ENCODE measurements at regions not wholly inside any gene's neighbourhood (a gene's known extent, or its start where the extent isn't known, plus 50 kb on each side); places are given as distances from the start of the nearest gene placed in this dataset.
"Not testable (repeated sequence)": the region's sequence is repeated elsewhere in the genome, so short reads cannot be mapped to it uniquely, and the experiment has no call there.

DNA sequence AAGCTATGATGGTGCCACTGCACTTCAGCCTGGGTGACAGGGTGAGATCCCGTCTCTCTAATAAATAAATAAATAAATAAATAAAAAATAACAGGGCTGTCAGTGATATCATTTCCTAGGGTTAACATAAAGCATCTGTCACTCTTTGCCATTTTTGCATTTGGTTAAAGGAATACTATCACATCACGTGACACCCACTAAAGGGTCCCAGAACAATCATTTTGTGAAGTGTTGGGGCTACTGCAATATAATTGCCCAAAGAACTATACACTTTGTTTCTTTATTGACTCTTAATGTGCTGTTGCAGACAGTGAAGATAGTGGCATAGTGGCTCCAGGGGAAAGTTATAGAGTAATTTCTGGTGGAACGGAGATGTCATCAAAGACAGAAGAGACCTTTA, 176.5 kb upstream of the MMS22L start:
- no peak for DNase-seq

DNA sequence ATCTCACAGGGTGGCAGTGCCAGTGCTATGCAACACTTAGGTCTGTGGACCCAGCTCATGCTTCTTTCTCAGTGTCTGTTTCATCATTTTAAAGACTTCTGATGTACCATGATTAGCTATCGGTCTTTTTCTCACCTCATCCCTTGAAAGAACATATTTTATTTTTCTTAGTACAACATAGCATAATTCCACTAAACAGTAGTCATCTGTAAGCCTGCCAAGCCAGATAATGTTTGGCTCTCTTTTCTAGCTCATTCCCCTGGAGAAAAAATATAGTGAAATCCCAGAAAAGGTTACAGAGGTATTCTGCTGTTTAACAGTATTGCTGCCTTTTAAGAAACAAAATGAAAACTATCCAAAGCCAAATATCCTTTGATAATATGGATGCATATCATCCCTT, 177.0 kb upstream of the MMS22L start:
- DNase-seq: no peak

DNA sequence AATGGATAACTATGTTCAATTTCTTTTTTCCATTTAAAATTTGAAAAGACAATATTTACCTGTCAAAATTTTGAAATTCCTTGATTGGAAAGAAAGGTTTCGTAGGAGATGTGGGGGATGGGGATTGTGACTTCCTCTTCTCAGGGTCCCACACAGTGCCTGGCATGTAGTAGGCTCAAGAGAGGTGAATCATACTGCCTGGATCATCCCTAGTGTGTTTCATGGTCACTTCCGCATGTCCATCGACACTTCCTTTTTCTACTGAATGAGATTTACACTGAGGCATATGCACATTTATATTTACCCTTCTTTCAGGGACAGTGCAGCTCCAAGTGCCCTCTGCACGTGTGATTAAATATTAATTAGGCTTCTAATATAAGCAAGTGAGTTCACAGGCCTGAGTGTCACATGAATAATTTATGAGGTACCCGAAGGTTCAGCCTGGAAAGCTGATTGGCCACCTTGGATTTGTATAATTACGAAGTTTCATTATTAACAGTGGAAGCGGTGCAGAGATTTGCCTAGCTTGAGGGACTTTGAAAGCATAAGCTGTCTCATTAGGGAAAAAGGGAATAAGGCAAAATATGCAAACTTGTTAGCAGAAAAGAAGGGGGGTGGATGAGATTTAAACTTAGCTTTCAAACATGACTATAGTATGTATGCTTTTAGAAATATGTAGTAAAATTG, 177.5 kb upstream of the MMS22L start:
- no peak for DNase-seq

DNA sequence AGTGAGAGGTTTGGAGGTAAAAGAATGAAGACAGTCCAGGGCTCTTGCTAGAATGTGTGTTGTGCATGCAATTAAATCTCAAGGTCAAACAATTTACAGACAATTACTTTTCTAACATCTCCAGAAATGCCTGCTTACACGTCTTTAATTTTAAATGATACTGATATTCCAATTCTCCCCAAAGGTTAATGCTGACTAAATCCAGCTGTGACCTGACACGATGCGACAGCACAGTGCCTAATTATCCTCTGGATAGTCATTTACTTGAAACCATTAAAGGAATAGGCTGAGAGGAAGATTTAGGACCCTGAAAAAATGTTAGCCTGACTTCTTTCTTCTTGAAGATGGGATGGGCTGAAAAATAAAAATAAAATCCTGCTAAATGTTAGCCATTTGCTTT, 178.2 kb upstream of the MMS22L start:
- no peak for DNase-seq

DNA sequence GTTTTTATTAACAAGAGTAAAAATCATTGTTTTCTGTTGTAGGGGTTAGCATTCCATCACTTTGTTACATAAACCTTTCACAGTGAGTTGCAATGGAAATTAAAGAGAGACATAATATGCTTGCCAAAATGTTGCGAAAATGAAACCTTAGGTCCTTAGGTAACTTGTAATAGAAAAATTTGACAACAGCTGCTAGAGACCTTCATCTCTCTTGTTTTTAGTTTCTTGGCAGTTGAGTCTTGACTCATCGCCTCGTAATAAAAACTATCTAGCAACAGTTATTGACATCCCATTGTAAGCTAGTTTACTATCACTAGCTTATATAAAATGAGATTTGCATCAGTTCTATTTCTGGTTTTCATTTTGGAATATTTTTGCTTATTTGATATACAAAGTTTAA, 179.0 kb upstream of the MMS22L start:
- DNase-seq: peak; percentile 22

DNA sequence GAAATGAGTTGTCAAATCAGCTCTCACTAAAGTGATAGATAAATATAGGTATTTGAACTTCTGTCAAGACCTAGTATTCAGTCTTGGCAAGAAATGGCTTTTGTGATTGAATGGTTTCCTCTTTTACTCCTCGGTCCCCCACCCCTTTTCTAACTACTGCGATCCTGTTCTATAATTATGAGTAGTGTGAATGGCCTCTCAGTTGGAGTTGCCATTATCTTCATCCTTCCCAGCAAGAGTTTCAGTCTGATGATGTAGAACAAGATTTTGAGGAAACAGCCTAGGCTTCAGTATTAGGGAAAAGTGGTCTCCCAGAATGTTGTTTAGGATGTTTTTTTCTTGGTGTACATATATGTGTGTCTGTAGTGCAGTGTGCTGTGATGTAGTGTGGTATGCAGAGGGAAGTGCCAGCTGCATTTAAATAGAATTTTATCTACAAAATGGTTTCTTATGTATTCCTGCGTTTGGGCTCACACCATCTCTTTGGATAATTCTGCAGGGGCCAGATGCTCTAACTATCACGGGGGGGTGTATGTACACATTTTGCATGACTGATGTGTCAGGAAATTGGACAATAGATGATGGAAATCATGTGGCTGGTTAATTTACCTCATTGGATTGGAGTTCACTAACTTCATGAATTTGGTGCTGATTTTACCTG, 180.1 kb upstream of the MMS22L start:
- DNase-seq: no peak

DNA sequence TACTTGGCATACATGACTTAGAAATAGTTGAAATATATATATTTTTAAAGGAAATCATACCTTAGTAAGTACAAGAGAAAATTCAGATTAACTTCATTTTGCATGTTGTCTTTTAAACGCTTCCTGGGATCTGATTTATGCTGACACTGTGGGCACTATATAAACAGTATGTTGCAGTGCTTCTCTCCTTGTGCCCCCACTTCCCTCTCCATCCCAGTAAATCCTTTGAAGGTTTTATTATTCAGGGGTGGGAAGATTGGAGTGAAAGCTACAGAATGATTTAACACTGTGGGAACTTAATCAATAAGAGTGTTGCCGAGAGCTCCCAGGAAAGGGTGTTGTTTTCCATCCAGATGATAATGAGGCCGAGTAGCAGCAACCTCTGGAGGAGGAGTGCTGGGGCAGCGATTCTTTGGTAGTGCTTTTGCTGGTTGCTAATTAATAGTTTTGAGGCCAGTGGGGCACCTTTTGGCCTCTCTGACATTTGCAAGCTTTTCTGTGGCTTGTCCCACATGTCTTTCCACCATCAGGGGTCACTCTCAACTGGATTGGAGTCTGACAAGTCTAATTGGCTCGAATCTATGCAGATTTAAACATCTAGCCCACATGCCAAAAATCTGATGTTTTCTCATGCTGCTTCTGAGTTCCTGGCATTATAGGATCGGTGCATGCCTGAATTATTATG, 183.0 kb upstream of the MMS22L start:
- peak; percentile 61 for DNase-seq

DNA sequence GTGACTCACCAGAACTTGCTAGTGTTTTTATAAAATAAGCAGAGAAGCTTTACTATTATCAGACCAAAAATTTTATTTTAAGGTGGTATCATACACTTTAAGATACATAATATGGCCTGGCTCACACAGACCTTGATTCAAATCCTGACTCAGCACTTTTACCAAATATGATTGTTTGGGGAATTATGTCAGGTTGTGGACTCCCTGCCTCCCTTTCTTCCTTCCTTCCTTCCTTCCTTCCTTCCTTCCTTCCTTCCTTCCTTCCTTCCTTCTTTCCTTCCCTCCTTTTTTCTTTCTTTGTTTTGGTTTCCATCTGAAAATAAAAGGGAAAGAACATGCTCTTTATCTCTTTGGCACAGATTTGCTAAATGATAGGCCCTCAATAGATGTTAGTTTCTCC, 186.0 kb upstream of the MMS22L start:
- DNase-seq: no peak

DNA sequence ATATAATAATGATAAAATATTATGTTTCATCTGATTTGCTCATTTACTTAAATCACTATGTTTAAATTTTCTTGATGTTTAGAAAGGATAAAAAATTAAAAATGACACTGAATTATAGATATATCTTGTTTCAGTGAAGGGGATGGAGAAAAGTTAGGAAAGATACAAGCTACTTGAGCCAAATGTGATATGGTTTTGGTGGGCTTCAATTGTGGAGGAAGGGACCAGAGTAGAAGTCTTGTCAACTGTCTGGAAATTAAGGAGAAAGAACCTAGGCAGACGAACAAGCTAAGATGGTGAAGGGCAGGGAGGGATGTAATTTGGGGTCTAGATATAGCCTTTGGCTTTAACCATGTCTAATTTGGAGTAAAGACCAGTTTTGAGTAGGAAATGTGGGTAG, 186.4 kb upstream of the MMS22L start:
- no peak for DNase-seq

DNA sequence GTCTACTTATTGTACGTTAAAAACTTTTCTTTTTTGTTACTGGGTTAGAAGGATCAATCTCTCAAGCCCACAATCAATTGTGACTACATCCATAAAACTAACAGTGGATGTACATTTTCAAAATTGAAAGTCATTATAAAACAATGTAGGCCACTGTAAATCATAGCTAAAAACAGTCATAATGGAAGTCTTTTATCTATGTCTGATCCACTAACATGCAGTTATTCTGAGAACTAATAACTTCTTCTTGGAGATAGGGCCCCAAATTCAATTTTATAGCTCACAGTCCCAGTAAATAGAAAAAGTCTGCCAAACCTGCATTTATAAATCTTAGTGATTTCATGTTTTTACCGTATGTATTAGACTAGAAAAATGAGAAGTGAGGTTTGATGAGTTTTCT, 187.3 kb upstream of the MMS22L start:
- DNase-seq: no peak

DNA sequence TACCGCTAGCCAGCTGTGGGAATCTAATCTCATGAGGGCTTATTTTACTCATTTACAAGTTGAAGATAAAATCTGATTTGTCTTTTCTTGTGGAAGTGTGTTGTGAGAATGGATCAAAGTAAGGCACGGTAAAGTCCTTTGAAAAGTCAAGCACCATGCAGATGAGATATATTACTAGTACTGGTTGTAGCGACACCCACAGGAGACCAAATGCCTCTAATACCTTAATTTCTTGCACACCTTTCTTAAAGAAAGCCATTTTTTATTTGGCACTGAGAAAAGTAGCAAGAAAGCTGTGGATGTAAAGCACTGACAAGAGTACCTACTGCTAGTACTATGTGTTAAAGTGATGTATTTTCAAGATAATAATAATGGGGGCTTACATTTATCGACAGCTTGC, 191.0 kb upstream of the MMS22L start:
- no peak for DNase-seq

DNA sequence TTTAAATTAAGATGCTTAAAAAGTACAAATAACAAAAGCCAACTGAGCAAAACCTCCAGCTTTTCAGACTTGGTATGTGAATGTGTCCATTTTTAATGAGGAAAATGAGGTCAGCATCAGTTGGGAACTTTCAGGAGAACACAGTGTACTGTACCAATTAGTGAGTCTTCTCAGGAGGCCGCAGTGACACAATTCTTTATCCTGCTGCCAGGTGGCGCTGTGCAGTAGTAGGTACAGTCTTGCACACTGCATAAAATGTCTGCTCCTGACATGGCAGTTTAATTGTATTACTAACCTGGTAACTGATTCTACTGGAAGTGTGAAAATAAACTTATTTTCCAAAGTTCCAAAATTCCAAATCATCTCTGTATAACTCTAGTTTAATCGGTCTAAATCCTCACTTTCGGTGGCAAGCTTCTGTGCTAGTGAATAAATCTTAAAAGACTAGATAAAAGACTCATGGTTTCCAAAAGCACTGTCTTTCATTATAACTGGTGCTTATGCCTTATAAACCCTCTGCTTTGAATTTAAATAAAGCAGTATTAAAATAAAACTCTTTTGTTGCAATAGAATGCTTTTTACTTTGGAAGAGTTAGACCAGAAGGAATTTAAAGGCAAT, 214.8 kb upstream of the MMS22L start:
- DNase-seq: peak; percentile 70

DNA sequence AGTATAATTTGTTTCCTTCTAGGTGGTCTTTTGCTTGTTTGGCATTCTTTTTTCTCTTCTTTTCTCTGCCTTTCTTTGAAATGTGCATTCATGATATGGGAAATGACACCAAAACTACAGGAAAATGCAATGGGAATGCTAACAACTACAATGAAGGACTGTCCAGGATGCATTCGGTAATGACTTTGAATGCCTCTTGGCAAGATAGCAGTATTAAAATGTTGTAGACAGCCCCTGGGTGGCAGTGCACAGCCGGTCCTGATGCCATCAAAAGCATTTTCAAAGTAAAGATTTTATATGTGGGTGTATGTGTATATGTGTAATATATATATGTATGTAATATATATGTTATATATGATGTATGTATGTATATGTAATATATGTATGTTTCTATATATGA, 218.8 kb upstream of the MMS22L start:
- DNase-seq: no peak

DNA sequence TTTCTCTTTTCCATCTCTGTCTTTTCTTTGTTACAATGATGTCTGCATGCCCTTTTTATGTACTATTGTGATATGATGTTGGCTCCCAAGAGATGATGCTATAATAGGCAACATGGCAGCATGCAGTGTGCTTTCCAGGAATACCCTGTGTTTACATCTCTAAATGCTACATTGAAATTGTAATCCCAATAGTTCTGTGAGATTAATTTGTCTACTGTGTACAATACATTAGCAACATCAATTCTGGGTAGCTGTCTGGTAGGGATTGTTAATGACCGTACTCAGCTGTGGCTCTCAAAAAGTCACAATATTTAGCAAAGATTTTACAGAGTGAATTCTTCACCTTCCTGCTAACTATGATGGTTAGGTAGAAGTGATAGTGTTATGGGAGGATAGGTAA, 225.6 kb upstream of the MMS22L start:
- DNase-seq: no peak

DNA sequence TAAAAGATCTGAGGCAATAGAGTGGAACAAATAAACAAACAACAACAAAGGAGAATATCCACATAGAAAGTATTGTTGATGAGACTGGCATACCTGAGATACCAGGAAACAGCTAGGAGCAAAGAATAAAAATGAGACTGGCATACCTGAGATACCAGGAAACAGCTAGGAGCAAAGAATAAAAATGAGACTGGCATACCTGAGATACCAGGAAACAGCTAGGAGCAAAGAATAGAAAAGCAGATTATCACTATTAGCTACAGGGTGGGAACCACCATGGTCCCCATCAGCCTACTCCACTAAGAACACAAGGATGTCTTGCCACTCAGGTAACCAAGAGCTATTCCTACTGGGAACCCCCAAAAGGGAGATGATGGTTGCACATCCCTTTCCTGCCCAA, 230.2 kb upstream of the MMS22L start:
- DNase-seq: not testable (repeated sequence)

DNA sequence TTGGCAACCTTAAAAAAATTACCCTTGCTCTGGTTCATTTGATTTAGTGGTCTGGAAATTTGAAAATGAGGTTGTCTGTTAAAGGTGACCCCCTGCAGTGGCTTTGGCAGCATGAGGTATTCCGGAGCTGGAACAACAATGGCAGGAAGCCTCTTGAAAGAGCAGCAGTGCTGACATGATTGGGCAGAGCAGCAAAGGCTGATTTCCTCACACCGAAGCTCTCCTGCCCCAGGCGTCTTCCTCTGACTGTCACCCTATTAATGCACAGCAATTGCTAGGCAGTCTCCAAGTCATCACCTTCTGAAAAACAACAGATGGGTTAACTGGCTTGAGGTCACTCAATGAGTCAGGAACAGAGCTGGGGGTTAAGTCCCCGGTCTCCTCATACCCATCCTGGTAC, 241.8 kb upstream of the MMS22L start:
- DNase-seq: peak; percentile 87

DNA sequence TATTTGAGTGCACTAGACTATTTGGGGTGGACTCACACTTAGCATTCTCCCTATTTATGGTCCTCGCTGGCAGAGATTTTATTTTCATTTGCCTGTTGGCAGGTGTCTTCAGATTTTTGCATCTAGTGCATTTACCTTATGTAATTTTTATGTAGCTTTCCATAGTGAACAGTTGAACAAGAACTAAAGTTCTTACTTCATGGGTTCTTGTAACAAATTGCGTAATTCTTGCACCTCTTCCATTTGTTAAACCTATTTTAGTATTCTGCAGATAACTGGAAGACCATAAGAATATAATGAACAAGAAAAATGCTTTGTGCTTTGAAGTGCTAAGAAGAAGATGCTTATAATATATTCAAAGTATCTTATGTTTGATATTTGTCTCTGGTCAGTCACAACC, 252.8 kb upstream of the MMS22L start:
- no peak for DNase-seq

DNA sequence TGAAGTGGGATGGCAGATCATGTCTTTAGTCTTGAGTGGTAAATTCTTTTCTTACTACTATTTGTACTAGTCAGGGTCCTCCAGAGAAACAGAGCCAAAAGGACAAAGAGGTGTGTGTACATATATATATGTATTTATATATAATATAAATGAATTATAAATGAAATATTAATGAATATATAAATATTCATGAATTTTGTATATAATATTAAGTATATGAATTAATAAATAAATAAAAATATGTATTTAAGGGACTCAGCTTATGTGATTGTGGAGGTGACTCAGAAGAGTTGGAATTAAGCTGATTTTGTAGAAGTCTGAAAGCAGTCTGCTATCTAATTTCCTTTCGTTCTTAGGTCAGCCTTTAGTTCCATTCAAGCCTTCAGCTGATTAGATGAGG, 265.3 kb upstream of the MMS22L start:
- no peak for DNase-seq

DNA sequence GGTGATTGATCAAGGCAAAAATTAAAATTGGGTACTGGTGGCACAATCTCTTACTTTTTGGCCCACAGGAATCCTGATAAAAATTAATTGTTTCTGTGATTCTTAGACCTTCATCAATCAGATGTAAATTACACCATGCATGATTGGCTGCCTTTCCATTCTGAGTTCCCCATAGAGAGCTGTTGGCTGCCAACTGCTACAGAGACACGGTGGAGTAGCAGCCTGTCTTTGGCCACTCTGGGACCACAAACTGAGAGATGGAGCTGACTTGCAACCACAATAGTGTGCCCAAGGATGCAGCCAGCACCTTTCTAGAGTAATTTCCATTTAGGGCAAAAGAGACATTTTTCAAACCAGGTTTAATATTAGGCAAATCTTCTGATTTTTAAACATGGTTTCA, 274.3 kb upstream of the MMS22L start:
- DNase-seq: no peak

DNA sequence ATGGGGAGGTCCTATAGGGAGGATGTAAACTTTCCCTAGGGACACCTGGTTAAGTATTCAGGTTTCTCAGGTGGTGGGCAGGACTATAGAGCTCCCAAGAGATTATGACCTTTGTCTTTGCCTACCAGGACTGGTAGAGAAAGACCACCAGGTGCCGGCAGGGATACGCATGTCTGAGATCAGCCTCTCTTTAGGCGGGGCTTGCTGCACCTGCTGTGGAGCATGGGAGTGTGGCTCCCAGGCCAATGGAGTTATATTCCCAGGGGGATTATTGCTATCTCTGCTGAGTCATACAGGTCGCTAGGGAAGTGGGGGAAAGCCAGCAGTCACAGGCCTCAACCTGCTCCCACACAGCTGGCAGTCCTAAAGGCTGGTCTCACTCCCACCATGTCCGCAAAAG, 280.5 kb upstream of the MMS22L start:
- no peak for DNase-seq

DNA sequence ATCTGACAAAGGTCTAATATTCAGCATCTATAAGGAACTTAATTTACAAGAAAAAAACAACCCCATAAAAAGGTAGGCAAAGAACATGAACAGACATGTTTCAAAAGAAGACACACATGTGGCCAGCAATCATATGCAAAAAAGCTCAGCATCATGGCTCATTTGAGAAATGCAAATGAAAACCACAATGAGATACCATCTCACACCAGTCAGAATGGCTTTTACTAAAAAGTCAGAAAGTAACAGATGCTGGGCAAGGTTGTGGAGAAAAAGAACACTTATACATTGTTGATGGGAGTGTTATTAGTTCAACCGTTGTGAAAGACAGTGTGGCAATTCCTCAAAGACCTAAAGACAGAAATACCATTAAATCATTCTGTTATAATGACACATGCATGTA, 289.9 kb upstream of the MMS22L start:
- DNase-seq: no peak

DNA sequence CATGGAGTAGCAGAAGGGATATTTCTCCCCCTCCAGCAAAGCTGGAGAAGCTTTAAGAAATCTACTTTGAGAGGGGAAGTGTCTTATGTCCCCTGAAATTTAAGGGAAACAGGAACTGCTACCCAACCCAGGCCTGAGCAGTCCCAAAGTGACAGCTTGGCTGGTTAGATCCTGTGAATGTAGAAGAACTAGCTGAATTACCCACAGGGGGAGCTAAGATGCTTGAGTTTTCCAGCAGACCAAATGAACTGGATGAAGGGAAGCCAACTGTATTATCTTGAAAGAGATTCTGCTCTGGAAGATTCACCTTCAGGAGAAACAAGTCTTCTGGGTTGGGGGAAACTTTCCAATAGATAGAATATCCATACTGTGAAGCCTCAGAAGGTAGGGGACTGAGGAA, 303.3 kb upstream of the MMS22L start:
- DNase-seq: peak; percentile 27

DNA sequence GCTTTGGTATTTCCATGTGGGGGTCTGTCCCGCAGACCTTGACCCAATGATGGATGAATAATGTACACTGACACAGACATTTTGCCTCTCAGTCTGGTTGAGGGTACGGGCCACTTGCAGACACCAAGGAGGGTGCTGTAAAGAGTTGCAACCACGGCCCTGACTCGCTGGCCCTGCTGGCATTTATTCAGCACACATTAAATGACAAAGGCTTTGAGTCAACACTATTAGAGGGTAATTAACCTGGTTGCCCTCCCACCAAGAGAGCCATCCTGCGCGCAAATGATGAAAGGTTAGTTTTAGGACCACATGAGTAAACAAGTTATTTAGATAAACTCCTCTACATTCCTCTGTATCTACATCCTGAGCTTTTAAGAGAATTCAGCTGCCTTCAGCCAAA, 308.9 kb upstream of the MMS22L start:
- DNase-seq: no peak

DNA sequence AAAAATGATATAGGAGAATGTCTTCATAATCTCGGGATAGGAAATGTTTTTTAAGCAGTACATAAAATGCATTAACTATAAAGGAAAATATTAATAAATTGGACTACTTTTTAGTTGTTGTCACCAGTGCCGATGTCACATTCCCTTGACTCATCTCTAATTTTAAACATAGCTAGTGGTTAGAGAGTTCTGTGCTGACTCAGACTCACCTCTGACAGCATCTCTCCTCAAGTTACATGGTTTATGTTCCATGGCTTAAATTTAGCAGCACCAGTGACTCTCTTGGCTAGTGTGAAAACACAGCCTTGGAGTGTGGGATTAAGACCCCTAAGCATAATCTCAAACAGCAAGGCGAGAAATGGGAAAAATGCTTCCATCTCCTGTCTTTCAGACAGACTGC, 311.8 kb upstream of the MMS22L start:
- DNase-seq: no peak
